Activated CD8-positive, alpha-beta T cell treated with anti-CD3 and anti-CD28 coated beads for 36 hours (primary cell): ENCODE measurements at regions not wholly inside any gene's neighbourhood (a gene's known extent, or its start where the extent isn't known, plus 50 kb on each side); places are given as distances from the start of the nearest gene placed in this dataset.
"Not testable (repeated sequence)": the region's sequence is repeated elsewhere in the genome, so short reads cannot be mapped to it uniquely, and the experiment has no call there.

Source experiments
- ATAC-seq: fragments of 200-7000 bp; cut with Tn5 transposase; one replicate; pipeline ENCODE4 v1.10.0; 2021; ENCODE audit warnings: mild to moderate bottlenecking, moderate library complexity
- CTCF ChIA-PET: fragments of 350-600 bp; sonication (Branson Sonifier 250); formaldehyde crosslinking; loops from one replicate; lab custom pipeline; 2021; ENCODE audit warnings: antibody characterized with exemption; lab: Charles Lee
- POLR2A ChIA-PET: fragments of 350-600 bp; sonication (Branson Sonifier 250); formaldehyde crosslinking; loops from one replicate; lab custom pipeline; 2021; ENCODE audit warnings: antibody characterized with exemption; lab: Charles Lee
- DNase-seq: peaks from one replicate; pipeline ENCODE4 v3.0.0-alpha.2; 2020
- H3K27ac Mint-ChIP-seq: one replicate; pipeline ENCODE4 v1.8.0; 2021; ENCODE audit warnings: mild to moderate bottlenecking, mixed read lengths
- H3K27me3 Mint-ChIP-seq: one replicate; pipeline ENCODE4 v1.8.0; 2021; ENCODE audit warnings: mixed read lengths
- H3K36me3 Mint-ChIP-seq: one replicate; pipeline ENCODE4 v1.8.0; 2021; ENCODE audit warnings: low read depth, mixed read lengths
- H3K4me1 Mint-ChIP-seq: one replicate; pipeline ENCODE4 v1.8.0; 2021; ENCODE audit warnings: low read depth, mixed read lengths
- H3K4me3 Mint-ChIP-seq: one replicate; pipeline ENCODE4 v1.8.0; 2021; ENCODE audit warnings: mild to moderate bottlenecking, moderate library complexity, mixed read lengths
- H3K9me3 Mint-ChIP-seq: one replicate; pipeline ENCODE4 v1.8.0; 2021; ENCODE audit warnings: mixed read lengths
- CTCF ChIP-seq: fragments of 200-600 bp; IDR thresholded peaks from one replicate; pipeline ENCODE4 v1.8.0; 2022; ENCODE audit warnings: antibody characterized with exemption, mild to moderate bottlenecking
- intact Hi-C: fragments of 100-400 bp; cut with micrococcal nuclease; formaldehyde crosslinking; loops from one replicate; pipeline ENCODE4 v1.10.0; 2022

GRCh38 chr12:82300611-82301010 is 57.6 kb downstream of the CCDC59 start:
- Mint-ChIP-seq H3K27ac (no peak overlapping the region), H3K4me3 (no peak overlapping the region), H3K36me3 (no peaks in the 10 kb centered on the region), H3K9me3 (no peaks in the 10 kb centered on the region), H3K4me1 (no peaks in the 10 kb centered on the region), H3K27me3 (peaks cover 3% of the 10 kb centered on the region)
- intact Hi-C loops = no loop called here
- DNase-seq = no peak
- CTCF ChIA-PET = no interaction called here
- POLR2A ChIA-PET = no interaction called here
- TF ChIP-seq CTCF = no peak
- ATAC-seq = no peak

- no peak for TF ChIP-seq CTCF
- Mint-ChIP-seq H3K27me3 (peaks cover 3% of the 10 kb centered on the region), H3K9me3 (no peaks in the 10 kb centered on the region), H3K27ac (no peak overlapping the region), H3K4me1 (no peaks in the 10 kb centered on the region), H3K4me3 (no peak overlapping the region), H3K36me3 (no peaks in the 10 kb centered on the region)
- no peak for ATAC-seq
- ChIA-PET POLR2A (no interaction called here), CTCF (no interaction called here)
- DNase-seq = no peak
- intact Hi-C loops = no loop called here
These were observed 58.7 kb downstream of the CCDC59 start for GRCh38 chr12:82299319-82300025.

- Mint-ChIP-seq H3K27me3 (peaks cover 2% of the 10 kb centered on the region), H3K4me1 (no peaks in the 10 kb centered on the region), H3K4me3 (no peak overlapping the region), H3K9me3 (no peaks in the 10 kb centered on the region), H3K36me3 (no peaks in the 10 kb centered on the region), H3K27ac (no peak overlapping the region)
- no peak for TF ChIP-seq CTCF
- intact Hi-C loops = no loop called here
- no peak for DNase-seq
- ChIA-PET CTCF (no interaction called here), POLR2A (no interaction called here)
- no peak for ATAC-seq
These were observed 67.8 kb downstream of the CCDC59 start for GRCh38 chr12:82290415-82290814.

GRCh38 chr12:82281335-82281734 is 76.9 kb downstream of the CCDC59 start:
- H3K4me3 Mint-ChIP-seq, DNase-seq, H3K9me3 Mint-ChIP-seq, intact Hi-C loops, ATAC-seq, CTCF ChIA-PET, H3K27me3 Mint-ChIP-seq, H3K36me3 Mint-ChIP-seq, H3K4me1 Mint-ChIP-seq, H3K27ac Mint-ChIP-seq, POLR2A ChIA-PET: not testable (repeated sequence)

- ATAC-seq (no peak), DNase-seq (no peak)
- Mint-ChIP-seq H3K4me3 (no peak overlapping the region), H3K36me3 (no peaks in the 10 kb centered on the region), H3K9me3 (peaks cover 2% of the 10 kb centered on the region), H3K4me1 (no peaks in the 10 kb centered on the region), H3K27ac (no peak overlapping the region), H3K27me3 (no peaks in the 10 kb centered on the region)
- intact Hi-C loops = no loop called here
- ChIA-PET CTCF (no interaction called here), POLR2A (no interaction called here)
- no peak for TF ChIP-seq CTCF
These were observed 78.6 kb downstream of the CCDC59 start for GRCh38 chr12:82279536-82280058.
